GM18867 (cell line): ENCODE measurements at regions not wholly inside any gene's neighbourhood (a gene's known extent, or its start where the extent isn't known, plus 50 kb on each side); places are given as distances from the start of the nearest gene placed in this dataset.

Source experiments
- ATAC-seq: cut with Tn5 transposase; IDR thresholded peaks from one replicate; pipeline ENCODE4 v1.9.1; 2021; ENCODE audit warnings: mild to moderate bottlenecking, moderate library complexity; ENCODE audit not compliant: unreplicated experiment

DNA sequence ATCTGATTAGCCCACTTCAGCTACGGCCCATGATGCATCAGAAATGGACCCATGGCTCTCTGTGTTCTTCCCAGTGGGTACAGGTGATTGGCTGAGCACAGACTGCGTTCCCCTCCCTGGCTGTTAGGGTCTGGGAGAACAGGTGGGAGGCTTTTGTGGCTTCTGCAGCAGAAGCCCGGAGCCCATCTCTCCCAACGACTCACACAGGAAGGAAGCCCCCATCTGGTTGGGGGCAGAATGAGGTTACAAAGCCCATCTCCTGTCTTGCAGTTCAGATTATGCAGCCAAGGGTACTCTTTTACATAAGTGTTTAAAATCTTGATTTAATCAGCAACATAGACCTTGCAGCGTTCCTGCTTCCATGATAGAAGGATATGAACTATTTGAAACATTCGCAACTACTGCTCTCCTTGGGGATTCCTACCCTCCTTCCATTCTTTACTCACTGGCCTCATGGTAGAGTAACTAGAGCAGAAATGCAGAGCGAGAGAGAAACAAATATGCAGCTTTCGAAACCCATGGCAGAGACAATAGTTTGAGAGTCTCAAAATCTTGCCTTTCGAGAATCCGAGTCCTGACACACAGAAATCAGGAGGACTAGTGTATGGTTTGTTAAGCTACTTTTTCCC is 291.3 kb downstream of the TLE3 start:
- ATAC-seq = no peak

DNA sequence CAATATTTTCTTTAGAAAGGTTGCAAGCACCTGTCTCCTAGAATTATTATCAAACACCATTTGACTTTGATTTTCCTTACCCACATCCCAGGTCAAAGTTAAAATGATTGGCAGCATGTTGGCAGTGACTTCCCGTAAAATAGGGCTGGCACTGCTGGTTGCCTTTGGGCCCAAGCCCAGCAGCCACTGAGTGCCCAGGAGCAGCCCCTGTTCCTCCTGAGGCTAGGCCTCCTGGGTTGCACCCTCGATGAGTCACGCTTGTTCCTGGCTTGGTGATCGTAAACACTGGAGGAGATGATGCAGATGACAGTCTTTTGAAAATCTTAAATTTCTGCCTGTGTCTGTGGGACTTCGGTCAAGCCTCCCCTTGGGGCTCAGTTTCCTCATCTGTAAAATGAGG is 290.0 kb downstream of the TLE3 start:
- no peak for ATAC-seq

DNA sequence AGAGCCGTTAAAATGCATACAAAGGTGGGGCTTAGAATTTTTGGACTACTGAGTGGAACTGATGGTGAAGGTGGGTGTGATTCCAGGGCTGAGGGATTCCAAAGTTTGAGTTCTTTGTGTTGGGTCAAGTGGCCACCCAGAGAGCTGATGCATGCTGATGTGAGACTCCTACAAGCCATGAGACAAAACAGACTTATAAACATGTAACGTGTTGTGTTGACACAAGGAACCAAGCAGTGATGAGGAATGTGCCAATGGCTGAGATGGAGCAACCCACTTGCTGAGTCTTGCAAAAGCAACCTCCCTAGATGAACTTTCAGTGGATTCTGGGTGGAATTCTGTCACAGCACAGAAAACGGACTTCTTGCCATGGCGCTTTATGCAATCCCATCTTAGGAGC is 289.0 kb downstream of the TLE3 start:
- ATAC-seq = no peak

DNA sequence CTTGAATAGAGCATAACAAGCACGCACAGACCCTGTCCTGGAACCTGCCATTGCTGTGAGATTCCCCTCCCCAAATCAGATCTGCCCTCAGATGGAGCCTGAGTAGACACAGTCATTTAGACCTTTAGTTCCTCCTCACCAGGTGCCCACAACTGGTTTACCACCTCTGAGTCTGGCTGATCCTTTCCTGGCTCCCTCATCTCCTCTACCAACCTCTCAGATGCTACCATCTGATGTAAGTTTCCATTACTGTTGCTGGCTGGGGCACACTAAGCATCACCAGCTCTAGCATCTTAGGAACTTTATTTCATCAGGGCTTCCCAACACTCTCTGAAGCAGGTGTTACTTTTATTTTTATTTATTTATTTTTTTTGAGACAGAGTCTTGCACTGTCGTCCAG is 288.3 kb downstream of the TLE3 start:
- no peak for ATAC-seq

DNA sequence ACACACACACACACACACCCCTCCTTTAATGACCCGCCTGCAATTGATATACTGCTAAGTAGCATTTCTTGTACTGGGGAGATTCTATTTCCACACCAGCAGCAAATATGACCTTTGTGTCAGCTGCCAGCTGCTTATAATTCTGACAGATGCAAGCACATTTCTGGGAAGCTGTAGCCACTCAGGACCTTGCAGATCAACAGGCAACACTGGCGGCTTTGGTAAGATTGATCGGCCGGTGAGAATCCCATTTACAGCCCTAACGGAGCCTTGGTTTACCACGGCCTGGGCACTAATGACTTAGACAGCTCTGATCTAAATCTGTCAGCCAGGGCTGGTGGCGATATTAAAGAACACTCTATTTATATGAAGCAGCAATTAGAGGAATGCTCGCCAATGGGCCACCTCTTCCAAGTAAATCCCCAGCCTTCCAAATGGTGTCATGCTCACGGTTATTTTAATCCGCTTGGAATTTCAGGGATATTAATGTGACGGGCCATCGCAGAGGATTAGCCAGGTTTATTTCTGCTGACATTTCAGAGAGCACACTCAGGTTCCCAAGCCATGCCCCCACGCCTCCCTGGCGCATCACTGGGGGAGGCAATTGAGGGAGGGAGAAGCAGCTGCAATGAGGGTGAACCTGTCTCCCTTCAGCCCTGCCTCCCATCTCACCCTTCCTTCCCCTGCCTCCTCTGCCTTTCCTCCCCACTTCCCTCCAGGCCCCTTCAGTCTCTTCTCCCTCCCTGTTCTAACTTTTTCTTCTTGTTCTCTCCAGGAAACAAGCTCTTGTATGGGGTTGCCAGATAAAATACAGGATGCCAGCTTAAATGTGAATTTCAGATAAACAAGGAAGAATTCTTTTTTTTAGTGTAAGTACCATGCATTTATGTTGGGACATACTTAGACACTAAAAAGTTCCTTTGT is 287.0 kb downstream of the TLE3 start:
- no peak for ATAC-seq

DNA sequence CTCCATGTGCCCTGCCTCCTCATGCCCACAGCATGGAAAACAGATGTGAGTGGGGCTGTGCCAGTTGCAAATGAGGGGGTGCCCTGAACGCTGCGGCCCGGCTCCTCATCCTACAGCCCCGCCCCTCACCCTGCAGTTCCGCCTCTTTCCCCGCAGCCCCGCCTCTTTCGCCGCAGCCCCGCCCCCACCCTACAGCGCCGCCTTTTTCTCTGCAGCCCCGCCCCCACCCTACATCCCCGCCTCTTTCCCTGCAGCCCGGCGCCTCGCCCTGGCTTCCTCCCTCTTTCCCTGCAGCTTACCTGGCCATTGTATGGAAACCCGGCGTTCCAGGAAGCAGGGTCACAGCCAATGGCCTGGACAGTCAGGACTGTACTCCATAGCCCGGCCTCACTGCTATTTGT is 284.9 kb downstream of the TLE3 start:
- no peak for ATAC-seq

DNA sequence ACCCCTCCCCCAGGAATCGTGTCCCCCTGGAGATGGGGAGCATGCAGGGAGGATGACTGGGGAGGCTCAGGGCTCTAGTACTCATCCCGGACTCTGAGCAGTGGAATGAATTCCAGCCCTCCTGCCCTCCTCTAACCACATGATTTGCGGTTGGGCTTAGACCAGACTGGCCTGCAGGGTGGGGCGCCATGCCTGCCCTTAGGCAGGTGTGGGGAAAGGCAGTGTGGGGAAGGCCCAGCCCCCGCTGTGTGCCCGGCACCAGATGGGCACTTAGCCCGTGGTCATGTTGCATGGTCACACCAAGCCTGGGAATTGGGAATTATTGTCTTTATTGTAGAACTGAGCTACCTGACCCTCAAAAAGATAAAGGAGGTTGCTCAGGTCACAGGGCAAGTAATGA is 283.8 kb downstream of the TLE3 start:
- no peak for ATAC-seq

DNA sequence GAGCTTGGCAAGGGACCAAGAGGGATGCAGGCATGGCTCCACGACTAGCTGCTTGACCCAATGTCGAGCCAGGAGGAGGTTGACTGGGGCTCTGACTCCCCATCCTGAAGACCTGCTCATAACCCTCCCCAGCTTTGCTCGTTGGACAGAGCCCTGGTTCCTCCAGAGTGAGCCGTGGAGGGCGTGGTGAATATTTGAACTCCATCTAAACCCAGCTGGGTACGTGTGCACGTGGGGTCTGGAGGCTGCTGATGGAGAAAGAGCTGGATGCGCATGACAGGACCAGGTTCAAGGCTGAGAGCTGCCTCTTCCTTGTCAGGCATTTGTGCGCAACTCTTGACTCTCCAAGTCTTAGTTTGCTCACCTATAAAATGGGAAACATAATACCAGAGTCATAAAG is 282.8 kb downstream of the TLE3 start:
- ATAC-seq = no peak

DNA sequence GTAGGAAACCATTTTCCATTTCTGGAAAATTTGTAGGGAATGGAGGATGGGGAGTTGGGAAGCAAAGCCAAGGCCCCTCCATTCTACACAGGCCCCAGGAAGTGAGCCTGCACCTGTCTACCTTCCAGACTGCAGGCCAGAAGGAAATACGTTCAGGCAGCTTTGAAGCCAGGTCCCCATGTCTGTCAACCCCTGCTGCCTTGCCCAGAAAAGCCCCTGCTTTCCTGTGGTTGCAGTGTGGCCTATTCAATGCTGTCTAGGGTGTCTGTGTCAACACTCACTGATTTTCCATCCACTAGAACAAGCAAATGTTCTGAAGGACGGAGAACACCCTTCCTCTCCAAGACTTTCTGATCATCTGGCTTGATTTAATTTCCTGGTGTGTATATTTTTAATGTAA is 281.9 kb downstream of the TLE3 start:
- no peak for ATAC-seq

DNA sequence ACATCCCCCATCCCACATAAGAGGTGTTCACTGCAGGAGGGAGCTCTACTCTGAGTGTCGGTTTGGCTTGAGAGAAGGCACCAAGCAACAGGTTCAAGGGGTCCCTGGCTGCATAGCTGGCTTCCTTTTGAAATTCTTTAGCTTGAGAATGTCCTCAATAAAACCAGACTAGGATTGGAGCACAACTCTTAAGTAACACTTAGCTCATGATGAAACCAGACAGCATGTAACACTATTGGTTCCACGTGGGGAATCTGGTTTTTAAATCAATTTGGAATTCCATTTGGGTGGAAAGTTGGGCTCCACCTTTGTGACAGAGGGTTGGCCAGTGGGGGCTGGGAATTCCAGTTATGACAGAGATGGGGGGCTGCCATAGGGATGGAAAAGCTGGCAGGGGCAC is 281.2 kb downstream of the TLE3 start:
- no peak for ATAC-seq

DNA sequence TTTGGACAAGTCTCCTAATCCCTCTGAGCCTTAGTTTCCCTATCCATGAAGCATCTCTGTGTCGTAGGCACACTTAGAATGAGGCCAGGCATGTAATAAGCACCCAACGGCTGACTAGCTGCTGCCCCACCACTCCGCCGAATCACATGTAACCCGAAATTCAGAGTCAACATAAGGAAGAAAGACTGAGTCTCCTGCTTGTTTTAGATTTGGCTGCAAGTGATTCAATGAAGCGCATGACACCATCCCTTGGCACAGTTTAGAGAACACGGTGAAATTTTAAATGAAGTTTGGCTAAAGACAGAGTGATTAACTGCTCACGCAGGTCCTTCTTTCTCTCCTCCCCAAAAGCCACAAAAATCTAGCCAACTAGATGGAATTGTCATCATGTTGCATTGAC is 279.2 kb downstream of the TLE3 start:
- no peak for ATAC-seq

DNA sequence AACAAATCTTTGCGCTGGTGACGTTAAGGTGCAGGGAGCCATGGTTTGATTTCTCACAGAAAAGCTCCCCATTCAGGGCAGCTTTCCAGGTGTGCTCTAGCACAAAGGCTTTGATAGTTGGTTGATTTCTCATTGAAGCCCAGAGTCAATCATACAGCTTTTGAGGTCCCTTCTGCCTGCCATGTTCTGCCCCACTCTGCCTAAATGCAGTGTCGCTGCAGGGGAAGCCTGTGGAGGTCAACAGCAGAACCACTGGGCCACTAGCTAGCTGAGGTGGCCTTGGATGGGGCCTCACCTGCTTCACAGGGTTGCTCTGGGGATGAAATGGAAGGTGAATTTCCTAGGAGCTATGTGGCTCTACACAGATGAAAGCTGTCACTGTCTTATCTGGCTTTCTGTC is 278.3 kb downstream of the TLE3 start:
- ATAC-seq = no peak

DNA sequence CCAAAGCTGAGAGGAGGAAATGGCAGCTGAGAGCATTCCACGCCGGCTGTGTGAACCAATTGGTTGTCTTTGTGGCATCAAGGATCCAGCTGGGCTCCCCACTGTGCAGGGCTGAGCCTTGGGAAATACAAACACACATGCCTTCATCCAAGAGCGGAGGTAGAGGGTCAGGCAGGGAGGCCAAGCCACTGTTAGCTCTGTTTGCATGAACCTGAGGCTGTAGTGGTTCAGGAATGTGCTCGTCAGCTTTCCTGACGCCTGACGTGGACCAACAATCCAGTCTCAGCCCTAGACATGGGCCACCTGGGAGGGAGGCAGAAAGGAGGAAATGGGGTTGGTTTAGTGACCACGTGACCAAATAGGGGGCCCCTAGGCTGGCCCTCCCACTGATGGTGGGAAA is 276.9 kb downstream of the TLE3 start:
- no peak for ATAC-seq

DNA sequence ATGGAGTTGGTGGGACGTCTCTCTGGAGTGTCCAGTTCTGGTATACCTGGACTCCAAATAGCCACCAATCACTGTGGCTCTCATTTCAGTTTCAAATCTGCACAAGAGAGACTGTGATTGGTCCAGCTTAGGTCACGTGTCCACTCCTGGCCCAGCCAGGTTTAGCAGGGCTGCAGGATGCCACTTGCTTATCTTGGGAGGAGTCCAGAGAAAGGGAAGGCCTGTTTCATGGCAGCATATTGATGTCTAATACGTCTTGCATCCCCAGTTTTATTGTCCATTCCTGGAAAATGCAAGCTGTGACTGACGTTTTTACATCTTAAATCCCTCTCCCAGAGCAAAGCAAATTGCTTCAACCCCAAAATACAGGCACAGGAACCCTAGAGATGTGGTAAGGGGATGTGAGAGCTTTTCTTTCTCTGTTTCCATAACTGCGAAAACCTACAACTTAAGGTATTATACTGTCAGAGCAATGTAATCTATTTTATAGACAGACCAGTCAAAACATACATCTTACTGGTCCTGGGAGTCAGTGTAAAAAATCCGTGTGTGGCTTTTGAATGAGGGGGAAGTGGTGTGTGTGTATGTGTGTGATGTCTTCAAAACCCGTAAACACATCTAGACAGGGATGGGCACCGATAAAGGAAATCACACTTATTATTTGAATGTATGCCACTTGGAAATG is 274.4 kb downstream of the TLE3 start:
- no peak for ATAC-seq

DNA sequence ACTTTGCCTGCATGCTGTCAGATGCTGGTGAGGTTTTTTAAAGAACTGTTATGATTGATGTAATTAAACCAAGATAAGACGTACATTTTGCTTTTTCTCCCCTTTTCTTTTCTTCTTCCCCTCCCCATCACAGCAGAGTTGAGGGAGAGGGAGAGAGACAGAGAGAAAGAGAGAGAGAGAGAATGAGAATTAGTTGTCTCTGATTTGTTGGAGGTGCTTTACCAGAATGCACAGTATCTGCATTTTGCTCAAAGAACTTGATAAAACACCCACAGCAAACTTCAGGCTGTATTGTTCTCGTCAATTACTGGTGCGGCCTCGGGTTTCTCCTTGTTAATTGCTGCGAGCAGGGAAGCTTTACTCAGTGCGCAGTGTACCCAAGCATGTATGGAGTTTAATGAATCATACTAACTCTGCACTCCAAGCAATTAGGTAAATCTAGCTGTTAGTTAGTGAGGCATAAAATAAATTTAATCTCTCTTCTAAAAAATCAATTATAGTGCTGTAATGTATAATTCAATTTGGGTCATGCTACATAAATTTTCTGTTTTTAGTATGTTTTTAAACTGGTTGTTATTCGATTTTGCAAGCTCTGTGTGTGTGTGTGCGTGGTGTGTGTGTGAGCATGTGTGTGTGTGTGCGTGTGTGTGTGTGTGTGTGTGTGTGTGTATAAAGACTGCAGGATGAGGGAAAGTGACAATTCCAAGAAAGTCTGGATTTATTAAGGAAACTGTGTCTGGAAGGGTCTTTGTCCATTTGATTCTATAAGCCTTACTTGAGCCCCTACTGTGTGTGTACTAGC is 273.4 kb downstream of the TLE3 start:
- no peak for ATAC-seq

DNA sequence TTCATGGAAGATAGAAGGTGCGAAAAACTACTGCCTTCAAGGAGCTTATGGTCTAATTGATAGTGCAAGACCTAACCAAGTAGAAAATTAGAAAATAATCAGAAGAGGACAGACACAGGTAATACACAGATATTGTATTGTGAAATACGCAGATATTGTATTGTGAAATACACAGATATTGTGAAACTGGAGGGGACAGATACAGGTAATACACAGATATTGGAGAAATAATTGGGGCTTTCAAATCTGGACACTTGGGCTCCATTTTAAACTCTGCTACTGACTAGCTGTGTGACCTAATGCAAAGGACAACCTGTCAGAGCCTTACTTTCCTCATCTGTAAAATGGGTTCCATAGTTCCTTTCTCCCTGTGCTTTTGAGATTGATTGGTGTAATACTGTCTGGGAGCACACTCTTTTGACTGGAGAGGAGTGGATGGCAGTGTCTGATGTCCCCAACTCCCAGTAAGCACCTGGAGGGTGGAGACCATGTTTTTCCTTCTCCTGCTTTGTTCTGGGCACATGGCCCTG is 272.8 kb downstream of the TLE3 start:
- ATAC-seq = no peak

DNA sequence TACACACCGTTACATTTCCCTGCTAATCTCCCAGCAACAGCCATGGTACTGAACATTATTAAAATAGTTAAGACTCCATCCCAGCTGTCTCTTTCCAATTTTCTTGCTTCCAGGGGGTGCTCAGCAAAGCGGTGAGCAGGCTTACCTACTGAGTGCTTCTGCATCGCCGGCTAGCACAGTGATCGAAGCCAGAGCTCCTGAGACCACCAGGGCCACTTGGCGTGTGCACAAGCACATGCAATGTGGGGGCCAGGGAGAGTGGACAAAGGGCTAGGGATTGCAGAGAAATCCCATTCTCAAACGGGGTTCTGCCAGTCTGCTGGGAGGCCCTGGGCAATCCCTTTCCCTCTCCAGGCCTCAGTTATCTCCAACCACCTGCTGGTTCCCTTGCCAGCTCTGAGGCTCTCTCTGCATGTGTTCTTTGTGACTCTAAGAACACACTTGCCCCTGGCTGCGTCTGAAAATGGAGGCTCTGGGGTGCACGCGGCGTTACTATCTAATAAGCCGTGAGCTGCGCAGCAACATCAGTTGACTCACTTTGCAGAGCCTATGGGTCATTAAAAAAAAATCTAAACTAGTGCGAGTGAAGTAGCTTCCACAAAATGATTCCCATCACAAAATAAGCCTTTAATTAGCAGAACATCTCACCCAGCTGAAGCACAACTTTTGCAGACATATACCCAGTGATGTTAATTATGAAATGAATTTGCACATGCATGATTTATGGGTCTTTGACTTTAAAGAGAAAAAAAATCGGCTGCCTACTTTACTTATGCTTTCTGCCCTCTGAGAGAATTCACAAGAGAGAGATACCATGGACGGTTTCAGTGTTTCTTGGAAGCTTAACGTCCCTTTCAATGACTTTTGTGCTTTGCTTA is 271.5 kb downstream of the TLE3 start:
- ATAC-seq = no peak

DNA sequence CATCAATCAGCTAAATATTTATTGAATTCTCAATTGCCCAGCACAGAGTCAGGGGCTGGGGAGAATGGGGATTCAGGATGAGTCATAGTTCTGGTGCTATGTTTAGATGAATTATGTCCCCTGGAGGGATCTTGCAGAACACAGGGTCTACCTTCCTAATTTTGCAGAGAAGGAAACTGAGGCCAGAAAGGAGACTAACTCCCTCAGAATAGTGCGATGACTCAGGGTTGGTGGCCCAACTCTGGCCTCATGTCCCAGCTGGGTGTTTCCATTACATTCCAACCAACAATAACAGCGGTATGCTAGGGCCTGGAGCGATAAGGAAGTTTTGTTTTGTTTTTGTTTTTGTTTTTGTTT is 270.9 kb downstream of the TLE3 start:
- ATAC-seq = no peak

DNA sequence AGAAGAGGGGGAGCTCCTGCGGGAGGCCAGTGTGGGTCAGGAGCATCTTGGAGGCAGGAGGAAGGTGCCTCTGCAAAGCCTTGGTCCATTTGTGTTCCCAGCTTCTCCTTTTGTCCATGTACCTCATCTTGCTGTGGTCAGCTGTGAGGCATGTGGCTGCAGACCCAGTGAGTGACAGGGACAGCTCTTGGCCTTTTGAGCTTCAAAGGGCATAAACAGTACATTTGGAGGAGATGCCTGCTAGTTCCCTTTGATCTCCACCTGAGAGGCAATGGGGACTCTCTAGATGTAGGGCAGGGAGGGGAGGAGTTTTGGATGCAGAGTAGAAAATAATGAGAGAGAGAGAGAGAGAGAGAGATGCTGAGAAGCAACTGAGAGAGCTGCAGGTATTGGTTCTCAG is 270.0 kb downstream of the TLE3 start:
- ATAC-seq = no peak

DNA sequence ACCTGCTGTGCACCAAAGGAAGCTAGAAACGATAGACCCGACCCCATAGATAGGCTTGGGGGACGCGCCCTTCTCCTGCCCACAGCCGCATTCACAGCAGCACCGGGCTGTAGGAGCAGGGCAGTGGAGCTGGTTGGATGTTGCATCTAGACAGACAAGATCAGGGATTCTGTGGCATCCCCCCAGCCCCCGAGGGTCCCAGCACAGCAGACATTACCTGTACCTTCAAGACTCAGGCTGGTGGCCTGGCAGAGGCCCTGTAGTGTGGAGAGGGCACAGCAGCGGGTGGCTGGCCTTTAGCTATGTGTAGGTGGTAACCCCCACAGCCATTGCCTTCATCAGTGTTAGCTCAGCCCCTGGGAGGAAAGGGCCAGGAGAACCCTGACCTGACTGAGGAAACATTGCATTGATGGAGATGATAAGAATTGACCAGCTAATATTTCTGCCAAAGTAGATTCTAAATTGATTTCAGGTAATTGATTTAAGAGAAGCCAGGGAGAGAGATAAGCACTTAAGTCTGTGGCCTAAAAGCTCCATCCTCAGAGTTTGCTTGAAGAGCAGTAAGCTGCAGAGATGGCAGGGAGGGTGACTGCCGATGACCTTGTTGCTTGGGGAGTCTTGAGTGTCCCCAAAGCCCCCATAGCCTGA is 269.4 kb downstream of the TLE3 start:
- no peak for ATAC-seq
